Astrocyte (in vitro differentiated cells and primary cell): ENCODE measurements at regions not wholly inside any gene's neighbourhood (a gene's known extent, or its start where the extent isn't known, plus 50 kb on each side); places are given as distances from the start of the nearest gene placed in this dataset.
"Not testable (repeated sequence)": the region's sequence is repeated elsewhere in the genome, so short reads cannot be mapped to it uniquely, and the experiment has no call there.

ENCODE experiments used
- DNase-seq: peaks from one replicate; pipeline ENCODE4 v3.0.0-alpha.2; 2010; ENCODE audit warnings: low read depth
- FAIRE-seq: peaks from 2 replicates; lab custom pipeline; 2011; peaks lifted over from hg19 to GRCh38; lab: Jason Lieb, UNC
- H2AFZ ChIP-seq: 2 replicates; pipeline ENCODE4 v1.6.0; 2012; ENCODE audit warnings: low read depth, low read length, inconsistent platforms
- H3K27ac ChIP-seq: 2 replicates; pipeline ENCODE4 v1.5.1; 2011; ENCODE audit warnings: low read depth, low read length, inconsistent platforms
- H3K27me3 ChIP-seq: 2 replicates; pipeline ENCODE4 v1.6.0; 2011; ENCODE audit warnings: low read length, inconsistent platforms; ENCODE audit not compliant: insufficient read depth
- H3K36me3 ChIP-seq: 2 replicates; pipeline ENCODE4 v1.5.1; 2011; ENCODE audit warnings: low read length, inconsistent platforms; ENCODE audit not compliant: insufficient read depth
- H3K4me1 ChIP-seq: 2 replicates; pipeline ENCODE4 v1.5.1; 2011; ENCODE audit warnings: low read length, inconsistent platforms; ENCODE audit not compliant: insufficient read depth
- H3K4me2 ChIP-seq: 2 replicates; pipeline ENCODE4 v1.6.0; 2012; ENCODE audit warnings: low read length, inconsistent platforms
- H3K4me3 ChIP-seq: 2 replicates; pipeline ENCODE4 v1.5.1; 2011; ENCODE audit warnings: low read depth, mild to moderate bottlenecking, low read length, inconsistent platforms; ENCODE audit not compliant: insufficient read depth
- H3K79me2 ChIP-seq: 2 replicates; pipeline ENCODE4 v1.6.0; 2012; ENCODE audit warnings: mild to moderate bottlenecking, low read length, inconsistent platforms; ENCODE audit not compliant: insufficient read depth
- H3K9ac ChIP-seq: 2 replicates; pipeline ENCODE4 v1.6.0; 2012; ENCODE audit warnings: mild to moderate bottlenecking, low read length, inconsistent platforms
- H3K9me3 ChIP-seq: 2 replicates; pipeline ENCODE4 v1.5.1; 2012; ENCODE audit warnings: low read depth, mild to moderate bottlenecking, low read length, inconsistent platforms; ENCODE audit not compliant: insufficient read depth
- H4K20me1 ChIP-seq: 2 replicates; pipeline ENCODE4 v1.6.0; 2012; ENCODE audit warnings: low read length, inconsistent platforms; ENCODE audit not compliant: insufficient read depth
- H3K27ac Mint-ChIP-seq: one replicate; pipeline ENCODE4 v1.8.0; 2021; ENCODE audit warnings: mild to moderate bottlenecking, mixed read lengths; ENCODE audit not compliant: unreplicated experiment
- H3K27me3 Mint-ChIP-seq: one replicate; pipeline ENCODE4 v1.8.0; 2021; ENCODE audit warnings: low read depth, mixed read lengths; ENCODE audit not compliant: unreplicated experiment
- H3K36me3 Mint-ChIP-seq: one replicate; pipeline ENCODE4 v1.8.0; 2021; ENCODE audit warnings: low read depth, mixed read lengths; ENCODE audit not compliant: unreplicated experiment
- H3K4me1 Mint-ChIP-seq: one replicate; pipeline ENCODE4 v1.8.0; 2021; ENCODE audit warnings: low read depth, mixed read lengths; ENCODE audit not compliant: unreplicated experiment
- H3K4me3 Mint-ChIP-seq: one replicate; pipeline ENCODE4 v1.8.0; 2021; ENCODE audit warnings: mild to moderate bottlenecking, moderate library complexity, mixed read lengths; ENCODE audit not compliant: unreplicated experiment
- H3K9me3 Mint-ChIP-seq: one replicate; pipeline ENCODE4 v1.8.0; 2021; ENCODE audit warnings: mild to moderate bottlenecking, mixed read lengths; ENCODE audit not compliant: unreplicated experiment

DNA sequence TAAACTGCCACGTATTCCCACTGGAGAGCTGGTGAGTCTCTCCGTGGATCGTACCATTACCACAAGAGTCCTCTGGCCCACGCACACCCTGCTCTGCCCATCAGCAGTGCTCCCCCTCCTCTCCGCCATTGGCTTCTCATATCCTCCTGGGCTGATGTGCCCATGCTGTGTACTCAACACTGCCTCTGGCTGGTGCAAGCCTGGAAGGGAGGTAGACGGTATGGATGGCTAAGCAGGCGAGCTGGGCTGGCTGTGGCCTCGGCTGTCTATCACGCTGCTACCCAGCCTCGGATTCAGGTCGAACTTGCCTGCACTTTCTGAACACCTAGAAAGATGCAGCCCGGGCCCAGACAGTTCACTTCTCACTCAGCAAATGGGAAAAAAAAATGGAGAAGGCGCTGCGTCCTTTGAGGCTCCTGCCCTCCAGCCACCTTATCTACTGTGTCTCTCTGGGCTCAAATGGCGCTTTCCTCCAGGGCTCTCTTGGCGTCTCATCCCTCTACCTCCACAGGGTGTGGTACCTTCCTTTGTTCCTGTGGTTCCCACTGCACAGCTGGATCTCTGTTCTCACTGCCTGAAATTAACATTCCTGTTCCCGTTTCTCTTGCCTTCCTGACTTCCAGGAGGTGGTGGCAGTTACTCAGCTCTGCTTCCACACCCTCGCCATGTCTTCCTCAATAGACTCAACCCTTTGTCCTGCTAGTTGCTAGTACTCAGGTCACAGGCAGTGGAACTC lies 262.3 kb upstream of the PLGLB1 start:
- not testable (repeated sequence) for H3K4me3 Mint-ChIP-seq

DNA sequence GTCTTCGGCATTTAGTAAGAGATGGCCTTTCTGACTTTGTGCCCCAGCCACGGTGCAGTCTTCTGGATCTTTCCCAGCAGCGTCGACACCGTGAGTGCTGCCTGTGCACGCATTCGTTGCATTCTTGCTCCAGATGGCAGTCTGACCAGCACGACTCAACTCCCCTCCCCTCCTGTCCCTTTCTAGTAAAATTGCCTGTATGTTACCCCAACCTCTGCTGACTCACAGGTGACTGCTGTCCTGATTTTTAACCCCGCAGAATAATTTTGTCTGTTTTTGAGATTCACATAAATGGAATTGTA lies 262.8 kb upstream of the PLGLB1 start:
- not testable (repeated sequence) for H3K4me3 ChIP-seq, H3K79me2 ChIP-seq, H3K27ac Mint-ChIP-seq, H3K27me3 ChIP-seq, H3K4me3 Mint-ChIP-seq, FAIRE-seq, H3K36me3 Mint-ChIP-seq, H3K4me1 Mint-ChIP-seq, DNase-seq, H3K9me3 ChIP-seq, H3K27me3 Mint-ChIP-seq, H3K9ac ChIP-seq, H3K36me3 ChIP-seq, H4K20me1 ChIP-seq, H3K4me2 ChIP-seq, H3K27ac ChIP-seq, H2AFZ ChIP-seq, H3K4me1 ChIP-seq, H3K9me3 Mint-ChIP-seq

More for the DNA sequence above, 262.3 kb upstream of the PLGLB1 start:
- H3K9me3 Mint-ChIP-seq, H3K4me1 Mint-ChIP-seq, H3K27me3 ChIP-seq, FAIRE-seq, H3K4me1 ChIP-seq, H2AFZ ChIP-seq, H3K4me2 ChIP-seq, DNase-seq, H3K36me3 ChIP-seq, H3K27me3 Mint-ChIP-seq, H3K4me3 ChIP-seq, H3K36me3 Mint-ChIP-seq, H3K27ac Mint-ChIP-seq, H3K9me3 ChIP-seq, H3K79me2 ChIP-seq, H3K27ac ChIP-seq, H4K20me1 ChIP-seq, H3K9ac ChIP-seq: not testable (repeated sequence)

DNA sequence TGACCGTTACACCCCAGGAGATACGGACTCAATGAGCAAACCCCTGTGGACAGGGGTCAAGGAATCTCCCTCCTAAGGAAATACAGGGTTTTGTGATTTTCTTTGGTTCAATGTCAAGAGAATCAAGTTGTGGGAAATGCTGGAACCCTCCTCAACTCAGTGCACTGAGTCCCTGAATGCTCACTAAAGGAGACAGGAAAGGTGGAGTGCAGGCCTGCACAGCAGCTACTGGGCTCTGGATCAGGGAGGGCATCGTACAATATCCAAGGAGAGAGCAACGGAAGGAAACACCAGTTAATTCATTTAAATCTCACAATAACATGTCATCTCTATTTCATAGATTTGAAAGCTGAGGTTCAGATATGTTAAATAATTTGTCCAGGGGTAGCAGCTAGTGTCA lies 263.5 kb upstream of the PLGLB1 start:
- H3K27me3 ChIP-seq, H3K4me1 Mint-ChIP-seq, FAIRE-seq, H3K27ac ChIP-seq, H3K4me1 ChIP-seq, H3K9ac ChIP-seq, H3K4me3 Mint-ChIP-seq, H3K4me2 ChIP-seq, H3K36me3 ChIP-seq, H3K4me3 ChIP-seq, H3K27ac Mint-ChIP-seq, H3K27me3 Mint-ChIP-seq, H3K9me3 ChIP-seq, H2AFZ ChIP-seq, H3K9me3 Mint-ChIP-seq, H3K79me2 ChIP-seq, H4K20me1 ChIP-seq, DNase-seq, H3K36me3 Mint-ChIP-seq: not testable (repeated sequence)

DNA sequence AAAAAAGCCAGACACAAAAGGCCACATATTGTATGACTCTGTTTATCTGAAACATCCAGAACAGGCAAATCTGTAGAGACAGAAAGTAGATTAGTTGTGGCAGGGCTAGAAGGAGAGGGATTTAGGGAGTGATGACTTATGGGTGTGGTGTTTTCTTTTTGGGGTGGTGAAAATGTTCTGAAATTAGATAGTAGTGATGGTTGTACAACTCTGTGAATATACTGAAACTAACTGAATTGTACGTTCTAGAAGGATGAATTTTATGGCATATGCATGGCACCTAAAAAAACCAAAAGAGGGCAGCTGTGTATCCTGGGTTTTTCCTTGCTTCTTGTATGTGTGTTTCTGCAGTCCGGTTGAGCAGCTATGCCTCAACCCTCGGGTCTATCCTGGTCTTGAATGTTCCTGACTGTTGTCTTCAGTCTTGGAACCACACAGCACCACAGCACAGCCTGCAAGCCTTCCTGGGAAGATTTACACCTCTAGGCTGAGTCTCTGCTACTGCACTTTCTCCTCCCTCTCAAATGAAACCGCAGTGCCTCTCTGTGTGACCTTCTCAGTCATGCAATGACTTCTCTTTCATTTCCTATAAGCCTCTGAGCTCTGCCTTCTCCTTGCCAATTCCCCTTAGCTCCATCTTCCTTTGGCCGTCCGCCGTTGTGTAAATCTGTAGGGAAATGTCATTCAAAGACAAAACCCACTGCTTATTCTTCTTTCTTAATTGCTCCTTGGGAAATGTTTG lies 269.1 kb upstream of the PLGLB1 start:
- not testable (repeated sequence) for H3K4me1 ChIP-seq, H3K36me3 ChIP-seq, H4K20me1 ChIP-seq, H3K4me2 ChIP-seq, H3K9me3 Mint-ChIP-seq, H3K27me3 ChIP-seq, FAIRE-seq, H3K27ac Mint-ChIP-seq, H3K4me1 Mint-ChIP-seq, H3K27me3 Mint-ChIP-seq, H2AFZ ChIP-seq, H3K4me3 Mint-ChIP-seq, H3K27ac ChIP-seq, H3K9ac ChIP-seq, H3K36me3 Mint-ChIP-seq, H3K9me3 ChIP-seq, H3K79me2 ChIP-seq, H3K4me3 ChIP-seq
- DNase-seq: peak; percentile 2

DNA sequence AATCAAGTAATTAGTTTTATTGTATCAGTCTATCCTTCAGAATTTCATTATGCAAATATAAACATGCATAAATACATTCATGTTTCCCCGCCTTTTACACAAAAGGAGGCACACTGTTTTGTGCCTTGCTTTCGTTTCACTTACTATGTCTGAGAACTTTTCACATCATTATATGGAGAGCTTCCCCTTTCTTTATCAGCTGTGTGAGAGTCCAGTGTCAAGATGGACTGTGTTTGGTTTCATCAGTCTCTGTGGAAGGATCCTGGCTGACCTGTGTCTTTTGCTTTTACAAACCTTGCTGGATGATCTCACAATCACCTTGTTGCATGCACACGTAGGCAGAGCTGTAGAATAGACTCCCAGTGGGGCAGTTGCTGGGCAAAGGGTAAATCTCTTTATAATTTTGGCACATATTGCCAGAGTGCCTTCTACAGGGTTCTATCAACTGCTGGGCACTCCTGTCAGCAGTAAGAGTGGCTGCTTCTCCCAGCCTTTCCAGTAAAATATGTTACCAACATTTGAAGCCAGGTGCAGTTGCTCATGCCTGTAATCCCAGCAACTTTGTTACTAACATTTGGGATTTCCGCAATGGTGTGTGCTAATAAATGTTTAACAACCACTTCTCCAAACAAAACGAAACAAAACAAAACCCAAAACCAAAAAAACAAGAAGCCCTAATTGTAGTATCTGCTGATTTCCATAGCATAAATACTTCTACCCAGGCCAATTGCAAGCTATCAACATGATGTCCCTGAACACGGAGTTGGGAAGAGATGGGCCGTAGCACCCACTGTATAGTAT lies 270.0 kb upstream of the PLGLB1 start:
- H4K20me1 ChIP-seq, H3K27me3 Mint-ChIP-seq, H3K4me1 Mint-ChIP-seq, DNase-seq, H3K4me3 Mint-ChIP-seq, H3K4me3 ChIP-seq, FAIRE-seq, H3K9me3 Mint-ChIP-seq, H3K27ac Mint-ChIP-seq, H3K36me3 Mint-ChIP-seq, H3K27ac ChIP-seq, H3K79me2 ChIP-seq, H3K4me1 ChIP-seq, H3K4me2 ChIP-seq, H2AFZ ChIP-seq, H3K27me3 ChIP-seq, H3K9ac ChIP-seq, H3K36me3 ChIP-seq, H3K9me3 ChIP-seq: not testable (repeated sequence)
